Lung (tissue), 11 donors: ENCODE measurements at regions not wholly inside any gene's neighbourhood (a gene's known extent, or its start where the extent isn't known, plus 50 kb on each side); places are given as distances from the start of the nearest gene placed in this dataset.
"Not testable (repeated sequence)": the region's sequence is repeated elsewhere in the genome, so short reads cannot be mapped to it uniquely, and the experiment has no call there.

Experiments
- ATAC-seq: fragments of 200-7000 bp; cut with Tn5 transposase; one replicate; pipeline ENCODE4 v1.9.1; 2020; ENCODE audit warnings: moderate number of reproducible peaks; ENCODE audit not compliant: insufficient read depth, low FRiP score
- DNase-seq, 3 donors: peaks; one replicate each; pipeline ENCODE4 v3.0.0-alpha.2; 2013 to 2017
- H3K27ac ChIP-seq, 2 donors: one replicate each; pipeline ENCODE4 v1.5.1; 2013; ENCODE audit warnings: mild to moderate bottlenecking in 2 of 2, moderate library complexity in 2 of 2, control low read depth in 1 of 2, inconsistent platforms in 1 of 2, low read depth in 1 of 2, low read length in 1 of 2
- H3K27me3 ChIP-seq, 3 donors: one replicate each; pipeline ENCODE4 v1.5.1; 2013; ENCODE audit warnings: low read length in 2 of 3; ENCODE audit not compliant: control insufficient read depth in 3 of 3, insufficient read depth in 3 of 3
- H3K36me3 ChIP-seq, 4 donors: one replicate each; pipeline ENCODE4 v1.5.1; 2013; ENCODE audit warnings: low read length in 4 of 4, mild to moderate bottlenecking in 1 of 4, moderate library complexity in 1 of 4; ENCODE audit not compliant: control insufficient read depth in 4 of 4, insufficient read depth in 4 of 4
- H3K4me1 ChIP-seq, 5 donors: one replicate each; pipeline ENCODE4 v1.5.1; 2013; ENCODE audit warnings: low read length in 5 of 5, mild to moderate bottlenecking in 2 of 5, moderate library complexity in 1 of 5; ENCODE audit not compliant: control insufficient read depth in 5 of 5, insufficient read depth in 5 of 5
- H3K4me3 ChIP-seq: one replicate; pipeline ENCODE4 v1.5.1; 2013; ENCODE audit warnings: mild to moderate bottlenecking, control low read depth, moderate library complexity
- H3K9ac ChIP-seq, 2 donors: one replicate each; pipeline ENCODE4 v1.5.1; 2013; ENCODE audit warnings: low read length in 2 of 2, control low read depth in 1 of 2; ENCODE audit not compliant: insufficient read depth in 1 of 2
- H3K9me3 ChIP-seq, 4 donors: one replicate each; pipeline ENCODE4 v1.5.1; 2013; ENCODE audit warnings: low read length in 3 of 4, mild to moderate bottlenecking in 1 of 4, moderate library complexity in 1 of 4; ENCODE audit not compliant: control insufficient read depth in 4 of 4, insufficient read depth in 3 of 4
- WGBS, 2 donors: extraction: QIAGEN DNeasy Blood & Tissue Kit; methylation state at CpG; one replicate each; pipeline ENCODE4 v1.1.7; 2013; 5-methylcytosine and 5-hydroxymethylcytosine counted together
- TF ChIP-seq, protein P1 (sequence below): IDR thresholded peaks from 2 replicates; pipeline ENCODE4 v1.5.1; 2012; ENCODE audit warnings: mild to moderate bottlenecking; ENCODE audit errors: control extremely low read depth, extremely low read depth
- donor health status: control.
- donor health status: control.
- donor health status: Bipolar disorder and iron deficiency.
- donor health status: healthy.
- donor health status: DM: yes; HTN: yes; CAD: no.

- WGBS, 2 donors = 66 to 69% methylated on average over 1 of the region's 1 CpG
- no peak for ATAC-seq
- TF ChIP-seq, protein P1, sequence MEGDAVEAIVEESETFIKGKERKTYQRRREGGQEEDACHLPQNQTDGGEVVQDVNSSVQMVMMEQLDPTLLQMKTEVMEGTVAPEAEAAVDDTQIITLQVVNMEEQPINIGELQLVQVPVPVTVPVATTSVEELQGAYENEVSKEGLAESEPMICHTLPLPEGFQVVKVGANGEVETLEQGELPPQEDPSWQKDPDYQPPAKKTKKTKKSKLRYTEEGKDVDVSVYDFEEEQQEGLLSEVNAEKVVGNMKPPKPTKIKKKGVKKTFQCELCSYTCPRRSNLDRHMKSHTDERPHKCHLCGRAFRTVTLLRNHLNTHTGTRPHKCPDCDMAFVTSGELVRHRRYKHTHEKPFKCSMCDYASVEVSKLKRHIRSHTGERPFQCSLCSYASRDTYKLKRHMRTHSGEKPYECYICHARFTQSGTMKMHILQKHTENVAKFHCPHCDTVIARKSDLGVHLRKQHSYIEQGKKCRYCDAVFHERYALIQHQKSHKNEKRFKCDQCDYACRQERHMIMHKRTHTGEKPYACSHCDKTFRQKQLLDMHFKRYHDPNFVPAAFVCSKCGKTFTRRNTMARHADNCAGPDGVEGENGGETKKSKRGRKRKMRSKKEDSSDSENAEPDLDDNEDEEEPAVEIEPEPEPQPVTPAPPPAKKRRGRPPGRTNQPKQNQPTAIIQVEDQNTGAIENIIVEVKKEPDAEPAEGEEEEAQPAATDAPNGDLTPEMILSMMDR = no peak
- Histone ChIP-seq H3K4me1 (peaks cover 0 to 22% (median 11%) of the 10 kb centered on the region in 5 donors), H3K4me3 (no peak overlapping the region), H3K9ac (no peak overlapping the region), H3K27me3 (no peaks in the 10 kb centered on the region), H3K9me3 (no peaks in the 10 kb centered on the region), H3K36me3 (no peaks in the 10 kb centered on the region), H3K27ac (no peak overlapping the region)
- DNase-seq = peak in 2 of 3 donors; percentile 41 to 65
Observed at GRCh38 chr11:86172894-86173293, 71.7 kb upstream of the EED start.

GRCh38 chr11:86171627-86172026 is 72.9 kb upstream of the EED start:
- DNase-seq = no peak
- no peak overlapping the region for H3K9ac ChIP-seq
- H3K4me3 ChIP-seq = no peak overlapping the region
- H3K36me3 ChIP-seq = no peaks in the 10 kb centered on the region
- no peaks in the 10 kb centered on the region for H3K9me3 ChIP-seq
- no peak overlapping the region for H3K27ac ChIP-seq
- WGBS, 2 donors = 88% methylated on average over 4 of the region's 4 CpGs
- H3K27me3 ChIP-seq = no peaks in the 10 kb centered on the region
- peaks cover 0 to 33% (median 14%) of the 10 kb centered on the region in 5 donors for H3K4me1 ChIP-seq
- ATAC-seq = no peak
- TF ChIP-seq, protein P1 = no peak

- Histone ChIP-seq H3K9ac (no peak overlapping the region), H3K4me3 (no peak overlapping the region), H3K27me3 (no peaks in the 10 kb centered on the region), H3K4me1 (peaks cover 0 to 20% (median 0%) of the 10 kb centered on the region in 5 donors), H3K36me3 (no peaks in the 10 kb centered on the region), H3K9me3 (peaks cover 0 to 2% (median 0%) of the 10 kb centered on the region in 4 donors), H3K27ac (no peak overlapping the region)
- WGBS, 2 donors = 86% methylated on average over 4 of the region's 4 CpGs
- DNase-seq (peak; percentile 63 to 95 (median 92)), ATAC-seq (no peak)
- TF ChIP-seq, protein P1 = no peak
Observed at GRCh38 chr11:86167499-86168164, 76.9 kb upstream of the EED start.

- not testable (repeated sequence) for H3K9ac ChIP-seq, H3K36me3 ChIP-seq, ATAC-seq, H3K27ac ChIP-seq, H3K27me3 ChIP-seq, DNase-seq, H3K4me3 ChIP-seq, H3K9me3 ChIP-seq
- 100% methylated on average over 1 of the region's 1 CpG for WGBS, 2 donors
- H3K4me1 ChIP-seq = peaks cover 0 to 28% (median 6%) of the 10 kb centered on the region in 5 donors
Observed at GRCh38 chr11:86166287-86166686, 78.3 kb upstream of the EED start.
